HG02973 (cell line): ENCODE measurements at regions not wholly inside any gene's neighbourhood (a gene's known extent, or its start where the extent isn't known, plus 50 kb on each side); places are given as distances from the start of the nearest gene placed in this dataset.

Experiments used
- ATAC-seq: cut with Tn5 transposase; IDR thresholded peaks from one replicate; pipeline ENCODE4 v1.9.1; 2021; ENCODE audit warnings: moderate library complexity; ENCODE audit not compliant: unreplicated experiment

GRCh38 chr10:108899670-108900069 lies 1023.6 kb downstream of the XPNPEP1 start:
- no peak for ATAC-seq

- peak; percentile 89 for ATAC-seq
Observed at GRCh38 chr10:108894402-108895301, 1028.7 kb downstream of the XPNPEP1 start.

GRCh38 chr10:108877095-108877561 lies 1046.2 kb downstream of the XPNPEP1 start:
- no peak for ATAC-seq

GRCh38 chr10:108872854-108873253 lies 1050.5 kb downstream of the XPNPEP1 start:
- peak; percentile 66 for ATAC-seq

GRCh38 chr10:108868881-108869280 lies 1054.4 kb downstream of the XPNPEP1 start:
- no peak for ATAC-seq

GRCh38 chr10:108862676-108863350 lies 1060.5 kb downstream of the XPNPEP1 start:
- no peak for ATAC-seq

- ATAC-seq: no peak
Observed at GRCh38 chr10:108861181-108861754, 1062.0 kb downstream of the XPNPEP1 start.

- ATAC-seq: peak; percentile 66
Observed at GRCh38 chr10:108852211-108852610, 1071.1 kb downstream of the XPNPEP1 start.

GRCh38 chr10:108850138-108850854 lies 1073.0 kb downstream of the XPNPEP1 start:
- ATAC-seq: peak; percentile 90

GRCh38 chr10:108849688-108850087 lies 1073.6 kb downstream of the XPNPEP1 start:
- ATAC-seq: peak; percentile 35

- no peak for ATAC-seq
Observed at GRCh38 chr10:108849186-108849585, 1074.1 kb downstream of the XPNPEP1 start.

- no peak for ATAC-seq
Observed at GRCh38 chr10:108848046-108848445, 1075.3 kb downstream of the XPNPEP1 start.

- no peak for ATAC-seq
Observed at GRCh38 chr10:108840944-108841343, 1082.4 kb downstream of the XPNPEP1 start.

- ATAC-seq: no peak
Observed at GRCh38 chr10:108836362-108836761, 1086.9 kb downstream of the XPNPEP1 start.

GRCh38 chr10:108822026-108822425 lies 1101.3 kb downstream of the XPNPEP1 start:
- no peak for ATAC-seq

- no peak for ATAC-seq
Observed at GRCh38 chr10:108819302-108819701, 1104.0 kb downstream of the XPNPEP1 start.

- no peak for ATAC-seq
Observed at GRCh38 chr10:108817584-108817983, 1105.7 kb downstream of the XPNPEP1 start.

GRCh38 chr10:108817135-108817534 lies 1106.2 kb downstream of the XPNPEP1 start:
- ATAC-seq: no peak

GRCh38 chr10:108812906-108813305 lies 1110.4 kb downstream of the XPNPEP1 start:
- ATAC-seq: no peak

- no peak for ATAC-seq
Observed at GRCh38 chr10:108812296-108812695, 1111.0 kb downstream of the XPNPEP1 start.

- no peak for ATAC-seq
Observed at GRCh38 chr10:108808228-108808627, 1115.1 kb downstream of the XPNPEP1 start.
